Activated CD4-positive, alpha-beta T cell treated with anti-CD3 and anti-CD28 coated beads, Interleukin-10, Interleukin-2, amounts not matched to agents 100 ng/mL and 50 ng/mL, durations not matched to agents 16 hours and 8 hours (primary cell): ENCODE measurements at regions not wholly inside any gene's neighbourhood (a gene's known extent, or its start where the extent isn't known, plus 50 kb on each side); places are given as distances from the start of the nearest gene placed in this dataset.
"Not testable (repeated sequence)": the region's sequence is repeated elsewhere in the genome, so short reads cannot be mapped to it uniquely, and the experiment has no call there.

Experiments used
- DNase-seq: peaks from one replicate; pipeline ENCODE4 v3.0.0-alpha.2; 2020

DNA sequence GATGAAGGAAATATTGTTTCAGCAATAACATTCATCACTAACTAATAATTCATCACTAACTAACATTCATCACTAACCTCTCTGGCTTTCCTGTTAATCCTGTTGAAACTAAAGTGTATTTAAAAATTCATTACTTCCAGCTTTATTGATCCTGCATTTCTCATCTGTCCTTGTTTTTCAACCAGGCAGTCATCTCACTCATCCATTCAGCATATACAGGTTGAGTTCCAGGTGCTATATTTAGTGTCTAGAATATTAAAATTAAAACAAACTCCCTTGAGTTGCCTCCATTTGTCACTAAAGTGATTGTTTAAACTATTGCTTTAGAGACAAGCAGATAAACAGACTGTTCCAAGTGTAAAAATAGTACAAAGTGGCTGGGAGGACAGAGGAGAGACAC is 58.1 kb downstream of the ATXN7L3B start:
- no peak for DNase-seq

DNA sequence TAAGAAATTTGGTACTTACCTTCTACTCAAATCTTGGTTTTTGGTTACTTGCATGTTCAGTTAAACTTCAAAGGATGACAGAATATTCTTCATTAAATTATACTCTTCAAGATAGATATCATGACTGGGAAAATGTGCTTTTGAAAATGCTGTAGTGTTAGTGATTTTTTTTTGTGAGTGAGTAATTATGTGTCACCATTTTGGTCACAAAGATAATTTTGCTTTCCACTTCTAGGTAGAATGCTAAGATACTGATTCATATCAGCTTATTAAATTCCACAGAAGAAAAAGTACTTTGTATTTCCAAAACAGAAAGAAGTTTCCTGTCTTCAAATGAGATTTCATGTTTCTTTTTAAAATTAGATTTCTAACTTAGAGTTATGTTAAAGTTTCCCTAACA is 61.2 kb downstream of the ATXN7L3B start:
- no peak for DNase-seq

DNA sequence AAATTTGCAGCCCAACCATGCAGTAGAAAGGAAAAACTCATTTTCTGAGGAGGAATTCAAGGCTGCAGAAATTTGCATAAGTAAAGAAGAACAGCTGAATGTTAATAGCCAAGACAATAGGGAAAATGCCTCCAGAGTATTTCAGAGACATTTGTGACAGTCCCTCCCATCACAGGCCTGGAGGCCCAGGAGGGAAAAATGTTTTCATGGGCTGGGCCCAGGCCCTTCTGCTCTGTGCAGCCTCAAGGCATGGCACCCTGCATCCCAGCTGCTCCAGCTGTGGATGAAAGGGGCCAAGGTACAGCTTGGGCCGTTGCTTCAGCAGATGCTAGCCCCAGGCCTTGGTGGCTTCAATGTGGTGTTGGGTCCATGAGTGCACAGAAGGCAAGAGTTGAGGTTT is 62.3 kb downstream of the ATXN7L3B start:
- no peak for DNase-seq

DNA sequence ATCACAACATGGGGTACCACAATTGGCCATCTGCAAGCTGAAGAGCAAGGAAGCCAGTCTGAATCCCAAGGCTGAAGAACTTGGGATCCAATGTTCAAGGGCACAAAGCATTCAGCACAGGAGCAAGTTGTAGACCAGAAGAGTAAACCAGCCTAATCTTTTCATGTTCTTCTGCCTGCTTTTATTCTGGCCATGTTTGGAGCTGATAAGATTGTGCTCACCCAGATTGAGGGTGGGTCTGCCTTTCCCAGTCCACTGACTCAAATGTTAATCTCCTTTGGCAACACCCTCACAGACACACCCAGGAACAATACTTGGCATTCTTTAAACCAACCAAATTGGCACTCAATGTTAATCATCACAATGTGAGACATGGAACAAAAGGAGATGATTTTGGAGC is 63.2 kb downstream of the ATXN7L3B start:
- DNase-seq: not testable (repeated sequence)

DNA sequence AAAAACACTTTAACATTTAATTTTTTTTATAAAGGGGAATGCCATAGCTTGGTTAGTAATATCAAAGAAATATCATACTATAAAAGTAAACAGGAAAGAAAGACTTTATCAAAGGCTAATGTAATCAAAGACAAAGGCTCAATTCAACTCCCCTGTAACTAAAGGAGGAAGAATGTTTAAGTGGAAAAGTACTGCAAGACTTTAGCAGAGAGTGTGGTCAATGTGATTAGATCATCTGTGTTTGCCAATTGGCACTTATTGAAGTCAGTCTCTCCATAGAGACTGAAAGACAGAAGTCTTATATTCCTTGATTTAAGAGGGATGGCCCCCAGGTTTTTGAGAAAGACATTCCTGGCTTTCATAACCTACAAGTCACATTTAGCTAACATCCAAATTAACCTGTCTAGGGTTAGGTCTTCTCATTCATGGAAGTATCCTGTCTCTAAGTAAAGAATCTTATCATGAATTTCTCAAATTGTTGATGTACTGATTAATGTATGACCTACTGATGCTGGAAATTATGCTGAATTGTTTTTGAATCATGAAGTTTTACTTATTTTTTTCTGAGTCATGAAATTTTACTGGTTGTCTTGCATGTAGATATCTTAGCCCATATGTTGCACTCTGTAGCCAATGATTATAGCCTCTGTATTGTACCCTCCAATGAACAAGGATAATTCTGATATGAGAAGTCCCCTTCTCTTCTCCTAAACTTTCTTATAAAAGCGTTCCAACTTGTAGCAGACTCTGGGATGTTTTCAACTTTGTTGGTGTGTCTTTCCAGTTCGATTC is 65.4 kb downstream of the ATXN7L3B start:
- DNase-seq: no peak

DNA sequence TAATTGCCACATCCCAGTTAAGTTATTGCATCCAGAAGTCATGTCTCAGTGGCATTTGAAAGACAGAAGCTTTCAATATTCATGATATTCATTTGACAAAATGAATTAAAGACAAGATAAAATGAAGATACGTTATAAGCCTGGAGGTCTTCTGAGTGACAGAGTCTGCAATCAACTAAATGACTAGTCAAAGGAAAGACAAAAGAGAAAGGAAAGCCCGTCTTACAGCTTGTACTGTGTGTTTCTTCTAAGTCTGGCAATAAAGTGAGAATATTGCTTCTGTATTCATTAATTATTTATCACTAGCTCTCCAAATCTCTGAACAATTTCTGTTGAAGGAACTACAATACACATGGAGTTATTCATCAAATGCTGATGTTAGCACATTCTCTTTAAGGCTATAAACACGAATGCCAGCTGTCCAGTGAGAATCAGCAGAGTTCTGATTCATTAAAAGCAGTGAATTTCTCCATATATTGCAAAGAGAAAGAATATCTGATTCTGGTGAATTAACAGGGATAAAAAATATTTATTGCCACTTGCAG is 70.7 kb downstream of the ATXN7L3B start:
- DNase-seq: no peak

DNA sequence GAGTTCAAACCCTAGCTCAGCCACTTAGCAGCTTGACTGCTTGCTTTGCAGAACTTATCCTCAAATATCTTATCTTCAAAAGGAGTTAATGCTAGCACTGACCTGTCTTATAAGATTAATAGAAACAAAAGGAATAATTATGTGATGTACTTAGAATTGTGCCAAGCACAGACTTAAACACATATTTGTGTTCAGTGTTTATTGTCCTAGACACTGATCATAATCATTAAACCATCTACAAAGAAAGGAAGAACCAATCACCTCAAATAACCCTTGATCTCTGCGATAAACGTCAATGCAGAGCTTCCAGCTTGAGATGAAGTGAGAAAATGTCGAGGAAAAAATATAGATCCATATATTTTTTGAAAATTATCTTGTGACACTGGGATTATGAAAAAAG is 73.1 kb downstream of the ATXN7L3B start:
- no peak for DNase-seq

DNA sequence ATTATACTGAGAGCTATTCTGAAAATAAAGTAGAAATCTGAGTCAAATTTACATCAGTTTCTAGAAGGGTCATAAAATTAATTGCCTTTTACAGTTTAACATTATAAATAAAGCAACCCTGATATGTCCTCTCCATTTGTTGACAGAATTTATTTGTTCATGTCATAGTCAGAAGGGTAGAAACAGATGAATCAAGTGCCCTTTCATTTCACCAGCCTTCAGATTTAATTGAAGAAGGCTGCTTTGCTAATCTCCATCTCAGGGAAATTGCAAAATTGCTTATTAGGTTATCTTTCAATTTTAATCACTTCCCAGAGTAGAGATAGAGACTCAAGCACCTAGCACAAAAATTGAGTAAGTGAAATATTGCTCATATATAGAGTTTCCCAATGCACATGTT is 76.8 kb downstream of the ATXN7L3B start:
- DNase-seq: no peak

DNA sequence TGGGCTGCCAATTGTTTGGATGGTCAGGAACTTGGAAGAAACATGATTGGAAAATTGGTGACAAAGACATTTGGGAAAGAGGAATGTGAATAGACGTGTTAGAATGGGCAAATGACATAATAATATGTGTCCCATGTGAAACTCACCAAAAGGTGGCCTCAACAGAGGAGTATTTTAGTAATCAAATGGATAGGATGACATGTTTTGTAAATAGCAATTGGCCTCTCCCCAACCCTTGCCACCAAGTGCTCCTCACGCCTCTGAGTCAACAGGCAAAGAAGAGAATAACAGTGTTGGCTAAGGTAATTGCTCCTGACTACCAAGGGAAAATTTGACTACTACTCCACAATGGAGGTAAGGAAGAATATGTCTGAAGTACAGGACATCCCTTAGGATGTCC is 81.4 kb downstream of the ATXN7L3B start:
- no peak for DNase-seq

DNA sequence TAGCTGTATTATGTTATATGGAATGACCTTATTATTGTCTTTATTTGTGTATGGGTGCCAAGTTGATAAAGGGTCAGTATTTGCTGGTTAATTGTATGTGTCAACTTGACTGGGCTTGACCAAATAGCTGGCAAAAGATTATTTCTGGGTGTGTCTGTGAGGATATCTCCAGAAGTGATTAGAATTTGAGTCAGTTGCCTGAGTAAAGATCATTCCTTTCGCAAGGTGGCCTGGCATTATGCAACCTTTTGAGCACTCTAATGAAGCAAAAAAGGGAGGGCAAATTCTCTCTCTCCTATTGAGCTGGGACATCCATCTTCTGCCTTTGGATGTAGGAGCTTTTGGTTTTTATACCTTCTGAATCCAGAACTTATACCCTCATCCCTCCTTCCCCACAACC is 82.2 kb downstream of the ATXN7L3B start:
- no peak for DNase-seq

DNA sequence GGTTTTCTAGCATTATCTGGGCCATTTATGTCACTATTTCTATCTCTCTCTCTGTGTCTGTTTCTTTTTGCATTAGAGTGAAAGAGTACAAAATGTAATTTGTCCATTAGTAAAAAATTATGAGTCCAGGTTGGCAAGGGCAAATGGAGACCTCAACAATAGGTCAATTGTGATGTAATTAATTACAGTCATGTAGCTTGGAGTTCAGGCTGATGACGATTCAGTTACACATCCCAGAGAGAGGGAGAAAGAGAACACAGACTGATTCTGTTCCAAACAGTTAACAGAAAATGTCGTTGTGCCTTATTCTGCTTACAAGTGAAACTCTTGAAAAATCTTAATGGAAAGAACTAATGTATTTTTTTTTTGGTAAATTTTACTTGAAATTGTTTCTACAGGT is 83.3 kb downstream of the ATXN7L3B start:
- DNase-seq: no peak

DNA sequence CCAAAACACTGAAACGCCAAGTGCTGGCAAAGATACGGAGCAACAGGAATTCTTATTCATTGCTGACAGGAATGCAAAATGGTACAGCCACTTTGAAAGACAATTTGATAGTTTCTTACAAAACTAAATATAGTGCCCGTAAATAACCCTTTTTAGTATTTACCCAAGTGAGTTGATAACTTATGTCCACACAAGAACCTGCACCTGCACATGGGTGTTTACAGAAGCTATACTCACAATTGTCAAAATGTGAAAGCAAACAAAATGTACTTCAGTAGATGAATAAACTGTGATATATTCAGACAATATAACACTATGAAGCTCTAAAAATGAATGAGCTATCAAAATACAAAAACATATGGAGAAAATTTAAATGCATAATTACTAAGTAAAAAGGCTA is 86.6 kb downstream of the ATXN7L3B start:
- no peak for DNase-seq

DNA sequence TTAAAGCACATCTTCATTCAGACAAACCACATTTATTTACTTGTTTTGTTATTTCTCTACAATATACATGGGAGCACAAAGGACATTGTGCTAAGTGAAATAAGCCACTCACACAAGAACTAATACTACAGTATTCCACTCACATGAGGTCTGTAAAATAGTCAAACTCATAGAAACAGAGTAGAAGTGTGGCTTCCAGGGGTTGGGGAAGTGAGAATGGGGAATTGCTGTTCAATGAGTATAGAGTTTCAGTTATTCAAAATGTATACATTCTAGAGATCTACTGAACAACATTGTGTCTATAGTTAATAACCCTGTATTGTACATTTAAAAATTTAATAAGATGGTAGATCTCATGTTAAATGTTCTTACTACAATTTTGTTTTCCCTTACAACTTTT is 88.8 kb downstream of the ATXN7L3B start:
- DNase-seq: no peak

DNA sequence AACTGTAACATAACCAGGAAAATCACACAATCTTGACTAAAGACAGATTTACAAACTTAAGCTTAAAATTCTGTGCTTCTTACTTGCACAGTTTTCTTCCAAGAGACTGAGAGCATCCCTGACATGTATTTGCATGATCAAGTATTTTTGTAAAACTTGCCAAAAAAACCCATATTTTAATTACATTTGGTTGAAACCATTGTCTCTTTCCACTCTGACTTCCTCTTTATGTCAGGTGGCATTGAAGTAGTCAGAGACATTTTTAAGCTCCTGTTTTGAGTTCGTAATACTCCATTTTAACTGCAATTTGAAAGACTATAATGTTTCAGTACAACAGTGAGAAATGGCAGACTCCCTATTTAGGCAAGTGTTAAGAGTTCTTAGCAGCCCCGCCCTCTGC is 103.6 kb downstream of the ATXN7L3B start:
- no peak for DNase-seq

DNA sequence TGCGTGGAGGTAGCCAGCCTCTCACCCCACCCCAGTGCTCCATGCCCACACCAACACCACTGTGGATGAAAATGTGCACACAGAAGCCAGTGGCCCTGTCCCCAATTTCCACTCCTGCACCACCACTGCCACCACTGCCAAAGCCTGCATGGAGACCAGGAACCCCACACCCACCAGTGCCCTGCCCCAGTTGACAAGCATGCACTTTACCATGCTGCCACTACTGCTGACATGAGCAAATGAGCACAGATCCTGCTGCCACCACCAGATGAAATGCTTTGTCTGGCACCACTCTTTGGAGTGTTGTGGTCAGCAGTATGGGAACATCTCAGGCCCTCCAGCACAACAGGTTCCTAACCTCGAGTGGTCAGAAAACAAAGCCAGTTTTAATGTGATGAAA is 104.1 kb downstream of the ATXN7L3B start:
- no peak for DNase-seq

DNA sequence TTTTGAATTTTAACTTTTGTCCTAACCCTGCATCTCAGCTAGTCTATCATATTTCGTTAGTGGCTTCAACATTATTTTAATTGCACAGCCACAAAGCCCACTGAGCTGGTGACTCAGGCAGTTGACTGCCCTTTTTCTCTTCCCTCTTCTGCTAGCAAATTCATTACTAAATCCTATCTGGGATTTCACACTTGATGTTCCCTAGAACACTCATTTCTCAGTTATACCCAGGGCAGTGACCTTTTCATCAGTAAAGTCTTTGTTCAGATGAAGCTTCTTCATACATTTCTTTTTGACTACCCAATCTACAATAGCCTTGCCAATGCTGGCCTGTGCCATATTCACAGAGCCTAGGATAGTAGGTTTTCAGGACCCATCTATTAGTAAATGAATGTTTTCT is 107.0 kb downstream of the ATXN7L3B start:
- no peak for DNase-seq

DNA sequence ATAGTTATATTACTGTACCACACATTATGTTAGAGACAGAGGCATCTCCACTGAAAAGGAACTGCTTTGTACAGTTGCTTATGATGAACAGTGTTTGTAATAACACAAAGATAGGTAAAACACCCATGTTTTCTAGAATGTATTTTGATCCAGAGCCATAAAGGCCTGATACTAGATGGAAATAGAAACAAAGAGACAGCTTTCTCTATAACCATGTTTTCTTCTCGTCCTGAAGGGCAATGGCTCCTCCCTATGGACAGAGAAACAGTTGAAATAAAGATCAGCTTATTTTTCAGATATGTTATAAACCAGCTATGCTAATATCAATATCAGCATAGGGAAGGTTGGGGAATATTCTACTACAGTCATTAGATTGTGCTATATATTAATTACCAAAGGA is 109.2 kb downstream of the ATXN7L3B start:
- DNase-seq: no peak

DNA sequence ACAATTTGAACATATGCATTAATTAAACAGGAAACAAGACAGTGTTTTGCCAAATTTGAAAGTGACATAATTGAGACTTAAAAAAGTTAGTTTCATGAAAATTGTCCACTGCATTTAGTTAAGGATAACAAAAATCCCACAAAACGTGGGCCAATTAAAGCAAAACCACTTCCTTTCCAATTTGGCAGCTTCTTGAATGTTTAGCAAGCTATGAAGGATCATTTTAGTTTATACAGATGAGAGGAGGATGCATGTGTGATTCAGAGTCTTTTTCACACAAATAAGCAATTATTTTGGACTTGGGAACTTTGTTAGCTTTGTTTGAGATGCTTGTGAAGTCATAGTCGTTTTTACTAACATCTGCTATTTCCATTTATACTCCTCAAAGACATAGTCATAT is 109.6 kb downstream of the ATXN7L3B start:
- no peak for DNase-seq

DNA sequence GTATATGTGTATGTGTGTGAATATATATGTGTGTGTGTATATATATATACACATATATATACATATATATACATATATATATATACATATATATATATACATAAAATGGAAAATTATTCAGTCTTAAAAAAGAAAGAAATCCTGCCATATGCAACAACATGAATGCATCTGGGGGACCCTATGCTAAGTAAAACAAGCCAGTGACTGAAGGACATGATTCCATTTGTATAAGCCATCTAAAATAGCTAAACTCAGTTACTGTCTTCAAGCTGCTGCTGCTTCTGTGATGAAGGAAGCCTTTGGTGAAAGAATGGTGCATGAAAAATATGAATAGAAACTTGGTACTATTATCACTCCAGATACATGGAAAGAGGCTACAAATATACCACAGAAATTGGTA is 118.6 kb downstream of the ATXN7L3B start:
- DNase-seq: no peak

DNA sequence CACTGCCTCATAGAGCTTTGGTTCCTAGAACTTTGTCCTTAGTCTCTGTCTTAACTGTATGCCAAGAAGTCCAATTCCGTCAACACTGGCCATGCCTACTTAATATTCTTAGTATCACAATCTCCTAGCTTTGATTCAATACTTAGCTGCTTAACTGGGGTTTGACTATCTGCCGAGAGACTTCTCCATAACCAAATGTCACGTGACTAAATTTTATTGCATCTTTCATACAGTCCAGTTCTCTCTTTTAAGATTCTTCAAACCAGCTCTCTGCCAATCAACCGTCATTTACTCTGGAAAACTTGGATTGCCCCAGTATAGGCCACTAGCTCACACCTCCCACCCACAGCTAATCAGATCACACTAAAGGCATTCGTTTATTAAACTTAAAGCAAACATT is 122.8 kb downstream of the ATXN7L3B start:
- DNase-seq: no peak

DNA sequence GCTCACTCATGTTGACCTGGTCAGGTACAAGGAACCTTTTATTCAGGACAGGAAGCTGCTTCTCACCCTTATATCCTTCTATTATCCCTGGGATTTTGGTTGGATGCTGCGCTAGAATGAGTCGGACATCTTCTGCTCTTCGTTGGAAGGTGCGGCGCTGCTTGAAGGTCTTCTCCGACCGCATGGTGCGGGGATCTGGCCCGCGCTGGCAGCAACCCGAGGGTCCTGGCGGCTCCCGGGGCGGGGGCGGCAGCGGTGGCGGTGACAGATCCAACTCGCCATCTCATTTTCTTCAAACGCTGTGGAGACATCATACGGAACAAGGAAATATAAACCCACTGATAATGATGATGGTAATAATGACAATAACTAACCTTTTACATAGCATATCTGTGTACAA is 126.3 kb downstream of the ATXN7L3B start:
- DNase-seq: no peak

DNA sequence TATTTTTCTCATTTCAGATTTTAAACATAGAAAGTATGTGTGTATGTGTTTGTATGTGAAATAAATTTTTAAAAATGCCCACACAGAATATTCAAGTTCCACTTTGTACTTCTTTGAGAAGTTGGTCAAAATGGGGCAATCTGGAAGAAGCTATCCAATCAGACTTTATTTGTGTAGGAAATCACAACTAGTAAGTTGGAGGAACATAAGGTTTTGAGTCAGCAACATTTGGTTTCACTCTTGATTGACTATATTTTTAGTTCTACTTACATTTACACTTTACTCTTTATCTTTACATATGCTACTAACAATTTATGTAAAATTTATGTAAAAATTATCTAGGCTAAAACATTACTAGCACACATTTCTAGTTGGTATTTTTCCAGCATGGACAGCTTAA is 128.1 kb downstream of the ATXN7L3B start:
- no peak for DNase-seq

DNA sequence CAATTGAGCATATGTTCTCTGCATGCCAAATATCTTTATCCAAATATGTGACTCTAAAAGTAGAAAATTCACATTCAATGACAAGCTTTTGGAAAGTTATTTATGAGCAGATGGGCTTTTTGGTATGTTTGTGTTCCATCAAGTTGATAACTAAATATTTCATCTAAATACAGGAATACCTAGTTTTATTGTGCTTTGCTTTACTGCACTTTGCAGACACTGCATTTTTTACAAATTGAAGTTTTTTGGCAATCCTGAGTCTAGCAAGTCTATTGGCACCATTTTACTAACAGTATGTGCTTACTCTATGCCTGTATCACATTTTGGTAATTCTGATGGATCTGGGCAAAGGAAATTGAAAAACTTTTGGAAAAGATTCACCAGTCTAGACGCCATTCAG is 133.8 kb downstream of the ATXN7L3B start:
- DNase-seq: no peak

DNA sequence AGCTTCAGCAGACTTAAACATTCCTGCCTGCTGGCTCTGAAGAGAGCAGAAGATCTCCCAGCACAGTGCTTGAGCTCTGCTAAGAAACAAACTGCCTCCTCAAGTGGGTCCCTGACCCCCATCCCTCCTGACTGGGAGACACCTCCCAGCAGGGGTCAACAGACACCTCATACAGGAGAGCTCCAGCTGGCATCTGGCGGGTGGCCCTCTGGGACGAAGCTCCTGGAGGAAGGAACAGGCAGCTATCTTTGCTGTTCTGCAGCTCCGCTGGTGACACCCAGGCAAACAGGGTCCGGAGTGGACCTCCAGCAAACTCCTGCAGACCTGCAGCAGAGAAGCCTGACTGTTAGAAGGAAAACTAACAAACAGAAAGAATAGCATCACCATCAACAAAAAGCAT is 139.3 kb downstream of the ATXN7L3B start:
- DNase-seq: not testable (repeated sequence)

DNA sequence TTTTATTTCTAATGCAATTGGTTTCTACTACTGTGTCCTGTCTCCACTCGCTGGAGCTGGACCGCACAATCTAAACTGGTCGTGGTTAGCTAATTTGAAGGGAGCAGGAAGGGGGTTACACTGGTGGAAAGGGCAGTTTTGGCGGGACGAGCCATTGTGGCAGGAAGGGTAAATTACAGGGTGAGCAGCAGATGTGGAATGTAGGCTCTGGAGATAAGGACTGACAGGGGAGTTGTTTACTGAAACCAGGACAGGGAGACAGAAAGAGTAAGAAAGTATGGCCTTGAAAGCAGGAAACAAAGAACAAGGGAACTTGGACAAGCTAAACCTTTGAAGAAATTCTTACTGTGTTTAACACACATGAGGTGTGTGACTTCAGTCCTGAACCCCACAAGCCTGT is 147.8 kb downstream of the ATXN7L3B start:
- DNase-seq: no peak
